ENCODE measurements at regions not wholly inside any gene's neighbourhood (a gene's known extent, or its start where the extent isn't known, plus 50 kb on each side); places are given as distances from the start of the nearest gene placed in this dataset.

DNA sequence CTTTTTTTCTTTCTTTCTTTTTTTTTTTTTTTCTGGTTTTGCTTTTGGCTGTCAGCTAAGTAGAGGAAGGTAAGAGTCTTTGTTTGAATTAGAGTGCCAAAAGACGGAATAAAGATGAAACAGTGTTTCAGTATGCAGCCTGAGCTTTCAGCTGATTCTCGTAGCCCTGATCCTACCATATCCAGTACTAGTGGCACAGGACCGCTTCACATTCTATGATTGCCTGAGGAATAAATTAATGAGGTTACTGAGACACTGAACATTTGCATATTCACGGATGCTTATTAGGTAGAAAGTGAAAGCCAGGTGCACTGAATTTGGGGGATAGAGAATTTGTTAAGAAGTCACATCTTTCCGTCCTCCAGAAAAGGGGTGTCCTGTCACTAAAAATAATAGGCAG lies 421.5 kb upstream of the POU3F3 start:
- DNase-seq (ENCODE audit: extremely low read depth, low read depth): no peak
- TF ChIP-seq, protein P1, sequence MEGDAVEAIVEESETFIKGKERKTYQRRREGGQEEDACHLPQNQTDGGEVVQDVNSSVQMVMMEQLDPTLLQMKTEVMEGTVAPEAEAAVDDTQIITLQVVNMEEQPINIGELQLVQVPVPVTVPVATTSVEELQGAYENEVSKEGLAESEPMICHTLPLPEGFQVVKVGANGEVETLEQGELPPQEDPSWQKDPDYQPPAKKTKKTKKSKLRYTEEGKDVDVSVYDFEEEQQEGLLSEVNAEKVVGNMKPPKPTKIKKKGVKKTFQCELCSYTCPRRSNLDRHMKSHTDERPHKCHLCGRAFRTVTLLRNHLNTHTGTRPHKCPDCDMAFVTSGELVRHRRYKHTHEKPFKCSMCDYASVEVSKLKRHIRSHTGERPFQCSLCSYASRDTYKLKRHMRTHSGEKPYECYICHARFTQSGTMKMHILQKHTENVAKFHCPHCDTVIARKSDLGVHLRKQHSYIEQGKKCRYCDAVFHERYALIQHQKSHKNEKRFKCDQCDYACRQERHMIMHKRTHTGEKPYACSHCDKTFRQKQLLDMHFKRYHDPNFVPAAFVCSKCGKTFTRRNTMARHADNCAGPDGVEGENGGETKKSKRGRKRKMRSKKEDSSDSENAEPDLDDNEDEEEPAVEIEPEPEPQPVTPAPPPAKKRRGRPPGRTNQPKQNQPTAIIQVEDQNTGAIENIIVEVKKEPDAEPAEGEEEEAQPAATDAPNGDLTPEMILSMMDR (IDR thresholded peaks at IDR 0.05; ENCODE audit: low read depth, low read length): no peak

DNA sequence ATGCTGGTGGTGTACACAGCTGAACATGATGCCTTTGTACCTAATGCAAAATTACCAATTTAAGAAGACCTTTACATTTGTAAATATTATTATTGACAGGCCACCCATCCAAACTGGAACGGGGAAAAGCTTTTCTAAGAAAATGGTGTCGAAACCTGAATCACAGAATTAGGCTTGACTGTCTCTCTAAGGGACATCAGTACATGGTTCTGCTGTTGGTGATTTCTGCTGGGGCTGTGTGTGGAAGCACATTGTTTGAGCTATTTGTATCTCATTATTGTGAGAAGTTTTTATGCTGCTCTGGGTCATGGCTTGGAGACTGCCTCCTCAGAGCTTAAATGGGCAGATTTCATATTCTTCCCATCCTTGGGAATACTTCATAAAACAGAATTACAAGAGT lies 420.9 kb upstream of the POU3F3 start:
- no peak for DNase-seq (ENCODE audit: extremely low read depth, low read depth)
- TF ChIP-seq, protein P1 (IDR thresholded peaks at IDR 0.05; ENCODE audit: low read depth, low read length): no peak

DNA sequence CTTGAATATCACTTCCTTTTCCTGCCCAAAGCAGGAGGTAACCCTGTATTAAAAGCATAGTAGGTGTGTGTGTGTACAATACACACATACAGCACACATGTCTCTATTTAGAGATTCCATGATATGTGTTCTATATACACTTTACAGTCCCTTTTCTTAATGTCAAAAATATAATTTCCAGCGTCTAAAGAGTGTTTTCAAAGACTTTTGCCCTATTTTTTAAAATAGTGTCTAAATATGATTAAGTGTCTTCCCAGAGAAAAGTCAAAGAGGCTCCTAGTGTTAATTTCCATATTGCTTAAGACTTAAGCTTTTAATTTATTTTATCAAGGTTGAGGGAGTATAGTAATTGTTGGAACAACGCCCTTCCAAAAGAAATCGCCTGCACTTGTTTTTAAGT lies 420.3 kb upstream of the POU3F3 start:
- DNase-seq (ENCODE audit: extremely low read depth, low read depth): no peak
- TF ChIP-seq, protein P1 (IDR thresholded peaks at IDR 0.05; ENCODE audit: low read depth, low read length): no peak

DNA sequence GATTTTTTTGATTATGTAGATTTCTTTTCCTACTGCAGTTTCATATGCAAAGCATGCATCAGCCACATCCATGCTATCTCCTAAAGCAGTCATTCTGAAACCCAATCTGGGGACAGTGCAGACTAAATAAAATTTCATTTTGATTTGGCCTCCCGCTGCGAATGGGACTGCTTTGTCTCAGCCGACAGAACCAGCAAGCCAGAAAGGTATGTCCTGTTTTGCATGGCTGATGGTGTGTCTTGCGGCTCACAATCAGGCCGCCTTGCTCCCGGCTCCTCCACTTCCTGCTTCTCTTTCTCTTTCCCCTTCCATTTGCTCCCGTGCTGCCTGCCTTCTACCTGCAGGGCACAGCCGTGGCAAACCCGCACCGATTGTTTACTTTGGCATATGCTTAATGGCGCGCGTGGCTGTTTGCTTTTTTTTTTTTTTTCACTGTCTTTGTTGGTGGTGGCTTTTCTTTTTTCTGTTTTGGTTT lies 419.6 kb upstream of the POU3F3 start:
- TF ChIP-seq, protein P1 (IDR thresholded peaks at IDR 0.05; ENCODE audit: low read depth, low read length): no peak
- no peak for DNase-seq (ENCODE audit: extremely low read depth, low read depth)

DNA sequence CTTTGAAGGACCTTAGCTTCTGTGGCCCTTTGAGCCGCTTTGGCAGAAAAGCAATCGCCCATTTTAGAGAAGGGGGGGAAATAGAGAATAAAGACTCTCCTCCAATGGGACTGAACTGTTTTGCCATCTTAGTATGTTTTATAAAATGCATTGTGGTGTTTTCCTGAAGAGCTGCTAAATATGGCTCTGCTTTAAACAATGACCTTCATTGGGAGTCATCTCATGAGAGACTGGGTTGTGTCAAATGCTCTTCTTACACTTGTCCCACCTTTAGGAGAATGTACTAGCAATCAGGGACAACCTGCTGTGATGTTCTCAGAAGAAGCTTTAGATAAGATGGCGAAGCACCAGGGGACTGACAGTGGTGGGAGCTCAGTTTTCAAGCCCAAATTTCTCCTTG lies 418.9 kb upstream of the POU3F3 start:
- TF ChIP-seq, protein P1 (IDR thresholded peaks at IDR 0.05; ENCODE audit: low read depth, low read length): no peak
- DNase-seq (ENCODE audit: extremely low read depth, low read depth): no peak

DNA sequence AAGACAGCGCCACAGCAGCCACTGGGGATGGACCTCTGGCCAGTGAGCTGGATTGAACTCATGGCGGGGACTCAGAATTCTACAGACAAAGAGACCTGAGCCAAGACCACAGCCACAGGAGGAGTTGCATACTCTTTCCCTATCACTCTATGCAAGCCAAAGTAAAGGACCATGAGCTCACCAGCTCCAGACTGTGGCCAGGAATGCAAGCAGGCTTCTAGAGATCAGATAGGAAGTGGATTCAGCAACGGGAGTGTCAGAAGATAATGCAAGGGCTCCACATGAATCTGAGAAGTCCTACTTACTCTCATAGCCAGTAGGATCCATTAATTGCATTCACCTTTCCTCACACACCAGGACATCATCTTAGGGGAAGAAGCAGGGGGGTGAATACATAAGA lies 415.4 kb upstream of the POU3F3 start:
- TF ChIP-seq, protein P1 (IDR thresholded peaks at IDR 0.05; ENCODE audit: low read depth, low read length): no peak
- no peak for DNase-seq (ENCODE audit: extremely low read depth, low read depth)

DNA sequence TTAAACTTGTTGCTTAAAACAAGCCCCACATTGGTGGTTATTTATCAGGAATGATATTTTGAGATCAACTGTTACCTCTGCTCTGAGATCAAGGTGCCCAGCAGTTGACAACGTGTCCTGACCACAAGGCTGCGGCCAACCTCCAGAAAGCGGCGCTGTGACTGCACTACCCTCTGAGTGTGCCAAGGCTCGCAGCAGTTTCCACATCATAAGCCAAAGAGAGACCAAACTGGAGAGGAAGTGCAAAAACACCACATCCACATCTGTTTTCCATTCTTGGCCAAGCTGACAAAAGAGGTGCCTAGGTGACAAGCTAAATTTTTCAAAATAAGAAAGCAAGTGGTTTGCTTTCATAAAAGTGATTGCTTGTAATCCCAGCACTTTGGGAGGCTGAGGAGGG lies 410.8 kb upstream of the POU3F3 start:
- DNase-seq (ENCODE audit: extremely low read depth, low read depth): no peak
- TF ChIP-seq, protein P1 (IDR thresholded peaks at IDR 0.05; ENCODE audit: low read depth, low read length): no peak
